Parathyroid adenoma (tissue), 2 donors: ENCODE measurements at regions not wholly inside any gene's neighbourhood (a gene's known extent, or its start where the extent isn't known, plus 50 kb on each side); places are given as distances from the start of the nearest gene placed in this dataset.
A peak's percentile ranks its signal among the peaks of the same experiment; 100 is the strongest.

Experiments
- H2AFZ ChIP-seq: fragments of 300-600 bp; sonication (generic); one replicate; pipeline ENCODE4 v1.7.0; 2017; ENCODE audit warnings: antibody characterized with exemption, mild to moderate bottlenecking
- H3K27ac ChIP-seq: fragments of 300-600 bp; sonication (generic); one replicate; pipeline ENCODE4 v1.7.0; 2017
- H3K27me3 ChIP-seq: fragments of 300-600 bp; sonication (generic); one replicate; pipeline ENCODE4 v1.7.0; 2017; ENCODE audit warnings: low read length; ENCODE audit not compliant: control insufficient read depth, insufficient read depth
- H3K36me3 ChIP-seq: fragments of 300-600 bp; sonication (generic); one replicate; pipeline ENCODE4 v1.7.0; 2017; ENCODE audit warnings: low read length; ENCODE audit not compliant: control insufficient read depth, insufficient read depth
- H3K4me1 ChIP-seq: fragments of 300-600 bp; sonication (generic); one replicate; pipeline ENCODE4 v1.7.0; 2017; ENCODE audit warnings: control low read depth
- H3K4me2 ChIP-seq: fragments of 300-600 bp; sonication (generic); one replicate; pipeline ENCODE4 v1.7.0; 2017; ENCODE audit warnings: low read length
- H3K4me3 ChIP-seq: fragments of 300-600 bp; sonication (generic); one replicate; pipeline ENCODE4 v1.7.0; 2017; ENCODE audit warnings: low read depth, low read length
- H3K79me2 ChIP-seq: fragments of 300-600 bp; sonication (generic); one replicate; pipeline ENCODE4 v1.7.0; 2017; ENCODE audit warnings: control low read depth
- H3K9ac ChIP-seq: fragments of 300-600 bp; sonication (generic); one replicate; pipeline ENCODE4 v1.7.0; 2017; ENCODE audit warnings: mild to moderate bottlenecking
- H3K9me3 ChIP-seq: fragments of 300-600 bp; sonication (generic); one replicate; pipeline ENCODE4 v1.7.0; 2017; ENCODE audit warnings: low read length; ENCODE audit not compliant: control insufficient read depth
- TF ChIP-seq, protein P1 (sequence below): fragments of 300-600 bp; sonication (generic); IDR thresholded peaks from one replicate; pipeline ENCODE4 v1.7.0; 2017; ENCODE audit warnings: antibody characterized with exemption, mild to moderate bottlenecking
- donor health status: primary hyperparathyroidism.

DNA sequence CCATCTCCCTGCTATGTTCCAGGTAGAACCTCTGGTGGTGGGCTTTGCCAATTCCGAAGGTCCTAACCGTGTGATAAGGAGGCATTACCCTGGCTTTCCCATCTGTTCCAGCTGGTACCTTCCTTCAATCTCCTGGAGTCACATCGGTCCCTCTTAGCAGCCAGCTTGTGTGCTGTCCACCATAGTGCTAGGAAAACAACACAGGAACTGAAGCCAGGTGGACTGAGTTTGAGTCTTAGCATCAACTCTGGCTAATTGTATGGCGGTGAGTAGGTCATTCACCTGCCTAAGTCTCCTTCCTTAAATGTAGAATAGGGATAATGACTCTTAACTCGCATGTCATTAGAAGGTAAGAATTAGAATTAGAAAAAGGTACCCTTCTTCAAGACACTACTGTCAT lies 159.6 kb upstream of the E2F8 start:
- Histone ChIP-seq H3K4me2 (no peak overlapping the region), H2AFZ (no peak overlapping the region), H3K4me1 (no peaks in the 10 kb centered on the region), H3K9me3 (no peaks in the 10 kb centered on the region), H3K79me2 (no peaks in the 10 kb centered on the region), H3K27me3 (no peaks in the 10 kb centered on the region), H3K4me3 (no peak overlapping the region), H3K27ac (no peak overlapping the region), H3K9ac (no peak overlapping the region), H3K36me3 (no peaks in the 10 kb centered on the region)
- TF ChIP-seq, protein P1, sequence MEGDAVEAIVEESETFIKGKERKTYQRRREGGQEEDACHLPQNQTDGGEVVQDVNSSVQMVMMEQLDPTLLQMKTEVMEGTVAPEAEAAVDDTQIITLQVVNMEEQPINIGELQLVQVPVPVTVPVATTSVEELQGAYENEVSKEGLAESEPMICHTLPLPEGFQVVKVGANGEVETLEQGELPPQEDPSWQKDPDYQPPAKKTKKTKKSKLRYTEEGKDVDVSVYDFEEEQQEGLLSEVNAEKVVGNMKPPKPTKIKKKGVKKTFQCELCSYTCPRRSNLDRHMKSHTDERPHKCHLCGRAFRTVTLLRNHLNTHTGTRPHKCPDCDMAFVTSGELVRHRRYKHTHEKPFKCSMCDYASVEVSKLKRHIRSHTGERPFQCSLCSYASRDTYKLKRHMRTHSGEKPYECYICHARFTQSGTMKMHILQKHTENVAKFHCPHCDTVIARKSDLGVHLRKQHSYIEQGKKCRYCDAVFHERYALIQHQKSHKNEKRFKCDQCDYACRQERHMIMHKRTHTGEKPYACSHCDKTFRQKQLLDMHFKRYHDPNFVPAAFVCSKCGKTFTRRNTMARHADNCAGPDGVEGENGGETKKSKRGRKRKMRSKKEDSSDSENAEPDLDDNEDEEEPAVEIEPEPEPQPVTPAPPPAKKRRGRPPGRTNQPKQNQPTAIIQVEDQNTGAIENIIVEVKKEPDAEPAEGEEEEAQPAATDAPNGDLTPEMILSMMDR: no peak

DNA sequence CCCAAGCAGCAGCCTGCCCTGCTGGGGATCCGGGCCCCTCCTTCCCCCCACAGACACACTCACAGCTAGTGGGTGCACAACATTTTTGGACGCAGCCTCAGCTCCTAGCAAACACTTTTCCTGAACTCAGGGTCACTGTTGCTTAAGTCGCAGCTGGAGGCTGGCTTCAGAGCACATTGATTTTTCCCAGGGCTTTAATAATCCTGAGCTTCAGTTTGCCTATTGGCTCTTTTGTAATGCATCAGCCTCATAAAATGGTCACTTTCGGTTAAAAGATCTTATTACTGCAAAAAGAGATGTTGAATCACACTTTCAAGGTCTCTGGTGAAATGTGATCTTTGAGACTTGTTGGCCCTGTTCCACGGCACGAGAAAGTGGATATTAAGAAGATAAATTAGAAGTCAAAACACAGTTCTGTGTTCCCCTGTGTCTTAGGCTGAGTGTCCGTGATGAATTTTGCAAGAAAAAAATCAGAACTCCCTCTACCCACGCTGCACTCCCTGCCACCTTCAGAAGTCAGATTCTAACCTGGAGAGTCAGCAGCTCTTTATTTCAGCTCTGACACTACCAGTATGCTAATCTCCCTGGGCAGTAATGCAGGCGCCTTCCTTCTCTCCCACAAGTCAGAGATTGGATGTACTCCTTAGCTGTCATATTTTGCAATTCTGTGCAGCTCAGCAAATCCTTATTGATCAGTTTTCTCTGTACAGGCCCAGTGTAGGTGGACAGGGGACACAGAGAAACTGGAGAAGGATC lies 158.2 kb upstream of the E2F8 start:
- H3K4me2 ChIP-seq: no peak overlapping the region
- no peaks in the 10 kb centered on the region for H3K4me1 ChIP-seq
- H3K27ac ChIP-seq: no peak overlapping the region
- H3K9ac ChIP-seq: no peak overlapping the region
- no peaks in the 10 kb centered on the region for H3K9me3 ChIP-seq
- H3K79me2 ChIP-seq: no peaks in the 10 kb centered on the region
- H3K4me3 ChIP-seq: no peak overlapping the region
- H2AFZ ChIP-seq: peak overlapping the region; percentile 8
- TF ChIP-seq, protein P1: no peak
- H3K27me3 ChIP-seq: no peaks in the 10 kb centered on the region
- H3K36me3 ChIP-seq: no peaks in the 10 kb centered on the region

DNA sequence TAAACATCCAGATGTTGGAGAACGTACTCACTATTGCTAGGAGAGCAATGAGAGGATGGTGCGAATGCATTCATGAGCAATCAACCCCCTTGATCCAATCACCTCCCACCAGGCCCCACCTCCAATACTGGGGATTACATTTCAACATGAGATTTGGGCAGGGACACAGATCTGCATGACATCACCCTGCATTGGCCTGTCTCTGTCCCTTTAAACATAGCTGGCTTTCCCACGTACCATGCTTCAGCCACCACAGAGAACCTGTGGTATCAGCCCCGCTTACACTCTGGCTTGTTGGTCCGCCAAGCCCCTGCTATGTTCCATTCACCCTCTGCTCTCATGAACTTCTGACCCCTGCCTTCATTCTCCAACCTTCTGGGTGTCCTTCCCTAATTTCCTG lies 157.5 kb upstream of the E2F8 start:
- Histone ChIP-seq H3K9ac (no peak overlapping the region), H3K9me3 (no peaks in the 10 kb centered on the region), H3K4me1 (no peaks in the 10 kb centered on the region), H3K4me2 (no peak overlapping the region), H2AFZ (no peak overlapping the region), H3K36me3 (no peaks in the 10 kb centered on the region), H3K4me3 (no peak overlapping the region), H3K27ac (no peak overlapping the region), H3K27me3 (no peaks in the 10 kb centered on the region), H3K79me2 (no peaks in the 10 kb centered on the region)
- TF ChIP-seq, protein P1: no peak

DNA sequence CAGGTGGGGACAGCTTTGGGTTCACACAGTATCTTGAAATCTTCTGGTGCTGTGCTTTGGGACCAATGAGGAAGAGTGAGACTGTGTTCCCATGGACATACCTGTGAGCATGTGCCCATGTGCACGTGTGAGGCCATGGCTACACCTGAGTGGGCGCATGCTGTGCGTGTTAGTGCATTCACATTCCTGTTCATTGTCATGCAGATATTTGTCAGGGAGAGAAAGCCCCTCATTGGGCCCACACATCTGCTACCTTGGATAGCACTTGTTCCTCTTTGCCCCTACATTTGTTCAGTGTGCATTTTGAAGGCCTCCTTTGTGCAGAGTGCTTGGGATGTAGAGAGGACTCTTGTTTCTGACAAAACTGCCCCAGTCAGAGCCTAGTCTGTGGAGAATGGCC lies 154.3 kb upstream of the E2F8 start:
- Histone ChIP-seq H3K36me3 (no peaks in the 10 kb centered on the region), H3K4me3 (no peak overlapping the region), H3K27me3 (no peaks in the 10 kb centered on the region), H3K9me3 (no peaks in the 10 kb centered on the region), H3K4me1 (no peaks in the 10 kb centered on the region), H2AFZ (no peak overlapping the region), H3K79me2 (no peaks in the 10 kb centered on the region), H3K27ac (no peak overlapping the region), H3K4me2 (no peak overlapping the region), H3K9ac (no peak overlapping the region)
- TF ChIP-seq, protein P1: no peak

DNA sequence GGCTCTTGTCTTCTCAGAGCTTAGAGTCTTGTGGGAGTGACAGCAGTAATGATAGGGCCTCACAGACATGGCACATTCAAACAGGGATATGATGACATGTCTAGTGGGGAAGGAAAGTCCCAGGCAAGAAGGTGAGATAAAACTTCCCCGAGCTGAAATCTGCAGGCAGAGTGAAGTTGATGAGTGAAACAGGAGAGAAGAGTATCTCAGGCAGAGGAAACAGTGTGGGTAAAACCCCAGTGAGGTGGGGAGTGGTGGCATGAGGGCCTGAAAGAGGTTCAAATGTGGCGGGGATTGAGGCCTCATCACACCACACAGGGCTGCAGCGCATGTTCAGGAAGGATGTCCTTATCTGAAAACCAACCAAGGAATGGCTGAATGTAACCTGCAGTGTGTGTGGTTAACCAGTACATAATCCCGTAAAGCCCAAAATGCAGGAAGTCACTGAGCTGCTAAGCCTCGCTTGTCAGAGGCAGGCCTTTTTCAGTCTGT lies 153.8 kb upstream of the E2F8 start:
- Histone ChIP-seq H3K27me3 (no peaks in the 10 kb centered on the region), H3K27ac (no peak overlapping the region), H3K36me3 (no peaks in the 10 kb centered on the region), H3K4me2 (no peak overlapping the region), H3K4me3 (no peak overlapping the region), H3K79me2 (no peaks in the 10 kb centered on the region), H3K9ac (no peak overlapping the region), H2AFZ (no peak overlapping the region), H3K4me1 (no peaks in the 10 kb centered on the region), H3K9me3 (no peaks in the 10 kb centered on the region)
- TF ChIP-seq, protein P1: no peak
